ENCODE measurements at regions not wholly inside any gene's neighbourhood (a gene's known extent, or its start where the extent isn't known, plus 50 kb on each side); places are given as distances from the start of the nearest gene placed in this dataset.

GRCh38 chr2:129575431-129575830 is 404.0 kb upstream of the RAB6C start:
- H3K27ac ChIP-seq, result no peak overlapping the region
- no peak for TF ChIP-seq POLR2A (IDR thresholded peaks at IDR 0.05)
- TF ChIP-seq CTCF (IDR thresholded peaks at IDR 0.05), result no peak
- no peak for TF ChIP-seq EP300 (IDR thresholded peaks at IDR 0.05)
- TF ChIP-seq POLR2AphosphoS5 (IDR thresholded peaks at IDR 0.05), result no peak
- WGBS, 2 donors (ENCODE audit: low coverage in 1 of 2), result 70 to 79% methylated on average over 2 of the region's 2 CpGs
- H3K4me1 ChIP-seq, result no peaks in the 10 kb centered on the region
- H3K27me3 ChIP-seq, result peaks cover 6% of the 10 kb centered on the region
- no peaks in the 10 kb centered on the region for H3K36me3 ChIP-seq
- peaks cover 0 to 23% (median 0%) of the 10 kb centered on the region in 3 donors for H3K9me3 ChIP-seq
- no peak for ATAC-seq
- H3K4me3 ChIP-seq, result no peak overlapping the region

GRCh38 chr2:129575880-129576279 is 403.6 kb upstream of the RAB6C start:
- TF ChIP-seq POLR2AphosphoS5 (IDR thresholded peaks at IDR 0.05) (no peak), CTCF (IDR thresholded peaks at IDR 0.05) (no peak), POLR2A (IDR thresholded peaks at IDR 0.05) (no peak), EP300 (IDR thresholded peaks at IDR 0.05) (no peak)
- Histone ChIP-seq H3K27ac (no peak overlapping the region), H3K4me3 (no peak overlapping the region), H3K27me3 (peaks cover 10% of the 10 kb centered on the region), H3K4me1 (no peaks in the 10 kb centered on the region), H3K36me3 (no peaks in the 10 kb centered on the region), H3K9me3 (peaks cover 0 to 23% (median 0%) of the 10 kb centered on the region in 3 donors)
- 70 to 76% methylated on average over 4 of the region's 4 CpGs for WGBS, 2 donors (ENCODE audit: low coverage in 1 of 2)
- ATAC-seq, result no peak

- Histone ChIP-seq H3K4me3 (no peak overlapping the region), H3K9me3 (peaks cover 0 to 20% (median 0%) of the 10 kb centered on the region in 3 donors), H3K36me3 (no peaks in the 10 kb centered on the region), H3K4me1 (no peaks in the 10 kb centered on the region), H3K27ac (no peak overlapping the region), H3K27me3 (peaks cover 11% of the 10 kb centered on the region)
- ATAC-seq, result no peak
- WGBS, 2 donors (ENCODE audit: low coverage in 1 of 2), result 80 to 86% methylated on average over 1 of the region's 1 CpG
- TF ChIP-seq POLR2A (IDR thresholded peaks at IDR 0.05) (no peak), EP300 (IDR thresholded peaks at IDR 0.05) (no peak), POLR2AphosphoS5 (IDR thresholded peaks at IDR 0.05) (no peak), CTCF (IDR thresholded peaks at IDR 0.05) (no peak)
These were observed 399.5 kb upstream of the RAB6C start for GRCh38 chr2:129580001-129580400.

GRCh38 chr2:129585760-129586159 is 393.7 kb upstream of the RAB6C start:
- H3K27me3 ChIP-seq, result peaks cover 28% of the 10 kb centered on the region
- no peak for ATAC-seq
- H3K36me3 ChIP-seq, result no peaks in the 10 kb centered on the region
- H3K27ac ChIP-seq, result no peak overlapping the region
- TF ChIP-seq POLR2AphosphoS5 (IDR thresholded peaks at IDR 0.05) (no peak), POLR2A (IDR thresholded peaks at IDR 0.05) (no peak), EP300 (IDR thresholded peaks at IDR 0.05) (no peak), CTCF (IDR thresholded peaks at IDR 0.05) (no peak)
- H3K4me1 ChIP-seq, result no peaks in the 10 kb centered on the region
- no peak overlapping the region for H3K4me3 ChIP-seq
- H3K9me3 ChIP-seq, result peaks cover 0 to 18% (median 0%) of the 10 kb centered on the region in 3 donors

GRCh38 chr2:129587426-129588064 is 391.9 kb upstream of the RAB6C start:
- 37 to 63% methylated on average over 2 to 6 of the region's 51 CpGs for WGBS, 2 donors (ENCODE audit: low coverage in 1 of 2)
- TF ChIP-seq POLR2A (IDR thresholded peaks at IDR 0.05), result no peak
- no peak for TF ChIP-seq EP300 (IDR thresholded peaks at IDR 0.05)
- no peak for TF ChIP-seq POLR2AphosphoS5 (IDR thresholded peaks at IDR 0.05)
- no peak for TF ChIP-seq CTCF (IDR thresholded peaks at IDR 0.05)
- Histone ChIP-seq H3K9me3 (no peaks in the 10 kb centered on the region), H3K4me3 (no peak overlapping the region), H3K36me3 (no peaks in the 10 kb centered on the region), H3K4me1 (no peaks in the 10 kb centered on the region), H3K27ac (no peak overlapping the region), H3K27me3 (peaks cover 26% of the 10 kb centered on the region)
- no peak for ATAC-seq

Data from gastroesophageal sphincter (tissue), 4 donors.